ENCODE measurements at regions not wholly inside any gene's neighbourhood (a gene's known extent, or its start where the extent isn't known, plus 50 kb on each side); places are given as distances from the start of the nearest gene placed in this dataset.

- Histone ChIP-seq H3K4me3 (no peak overlapping the region), H3K9me3 (no peaks in the 10 kb centered on the region), H3K27ac (no peak overlapping the region), H3K36me3 (no peaks in the 10 kb centered on the region), H3K27me3 (no peaks in the 10 kb centered on the region), H3K4me1 (no peaks in the 10 kb centered on the region)
- TF ChIP-seq POLR2A (IDR thresholded peaks at IDR 0.05) = no peak
- no peak for TF ChIP-seq POLR2AphosphoS5 (IDR thresholded peaks at IDR 0.05)
- no peak for TF ChIP-seq EP300 (IDR thresholded peaks at IDR 0.05; ENCODE audit: low read depth)
- no peak for TF ChIP-seq CTCF (IDR thresholded peaks at IDR 0.05)
- in situ Hi-C loops (cut with MboI; ENCODE audit: low pct_ligation_motif_present in 1 of 4, low pct_unique_long_range_greater_than_20kb in 1 of 4, low sequenced_read_pairs in 3 of 4) = no loop called here
- WGBS, 2 donors (ENCODE audit: low coverage in 1 of 2) = 20% methylated on average over 1 to 12 of the region's 12 CpGs
- intact Hi-C loops (cut with DNase I; ENCODE audit: low total_unique reads) = no loop called here
- no peak for DNase-seq
These were observed 254.2 kb upstream of the ZNF507 start for GRCh38 chr19:32091241-32091640.

GRCh38 chr19:32097011-32097410 lies 248.4 kb upstream of the ZNF507 start:
- intact Hi-C loops (cut with DNase I; ENCODE audit: low total_unique reads) = no loop called here
- Histone ChIP-seq H3K27me3 (no peaks in the 10 kb centered on the region), H3K9me3 (no peaks in the 10 kb centered on the region), H3K4me1 (no peaks in the 10 kb centered on the region), H3K27ac (no peak overlapping the region), H3K4me3 (no peak overlapping the region), H3K36me3 (no peaks in the 10 kb centered on the region)
- 68 to 83% methylated on average over 1 to 4 of the region's 4 CpGs for WGBS, 2 donors (ENCODE audit: low coverage in 1 of 2)
- DNase-seq = no peak
- no peak for TF ChIP-seq CTCF (IDR thresholded peaks at IDR 0.05)
- TF ChIP-seq POLR2A (IDR thresholded peaks at IDR 0.05) = no peak
- TF ChIP-seq POLR2AphosphoS5 (IDR thresholded peaks at IDR 0.05) = no peak
- TF ChIP-seq EP300 (IDR thresholded peaks at IDR 0.05; ENCODE audit: low read depth) = no peak
- in situ Hi-C loops (cut with MboI; ENCODE audit: low pct_ligation_motif_present in 1 of 4, low pct_unique_long_range_greater_than_20kb in 1 of 4, low sequenced_read_pairs in 3 of 4) = no loop called here

DNA sequence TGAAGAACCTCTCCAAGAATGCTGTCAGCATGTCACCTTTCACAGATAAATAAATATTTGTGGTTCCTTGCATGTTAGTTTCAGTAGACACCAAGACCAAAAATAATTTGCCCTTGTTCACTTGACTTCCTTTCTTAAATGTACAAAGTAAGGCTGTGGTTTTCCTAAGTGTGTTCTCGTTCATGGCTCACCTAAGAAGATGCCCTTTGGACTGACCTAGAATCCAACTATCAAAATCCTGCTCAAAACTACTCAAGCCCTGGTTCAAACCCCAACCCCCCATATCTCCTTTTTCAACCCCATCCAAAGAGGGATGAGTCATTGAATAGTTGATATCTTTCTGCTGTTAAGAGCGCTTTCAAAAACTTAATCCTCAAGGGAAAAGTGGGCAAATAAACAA lies 247.8 kb upstream of the ZNF507 start:
- WGBS, 2 donors (ENCODE audit: low coverage in 1 of 2) = 42 to 48% methylated on average over 2 of the region's 2 CpGs
- no peak overlapping the region for H3K4me3 ChIP-seq
- in situ Hi-C loops (cut with MboI; ENCODE audit: low pct_ligation_motif_present in 1 of 4, low pct_unique_long_range_greater_than_20kb in 1 of 4, low sequenced_read_pairs in 3 of 4) (no loop called here), intact Hi-C loops (cut with DNase I; ENCODE audit: low total_unique reads) (no loop called here)
- H3K9me3 ChIP-seq = no peaks in the 10 kb centered on the region
- TF ChIP-seq EP300 (IDR thresholded peaks at IDR 0.05; ENCODE audit: low read depth) (no peak), POLR2AphosphoS5 (IDR thresholded peaks at IDR 0.05) (no peak), CTCF (IDR thresholded peaks at IDR 0.05) (no peak), POLR2A (IDR thresholded peaks at IDR 0.05) (no peak)
- no peaks in the 10 kb centered on the region for H3K36me3 ChIP-seq
- H3K27ac ChIP-seq = no peak overlapping the region
- no peak for DNase-seq
- no peaks in the 10 kb centered on the region for H3K27me3 ChIP-seq
- no peaks in the 10 kb centered on the region for H3K4me1 ChIP-seq

GRCh38 chr19:32098968-32099367 lies 246.4 kb upstream of the ZNF507 start:
- in situ Hi-C loops (cut with MboI; ENCODE audit: low pct_ligation_motif_present in 1 of 4, low pct_unique_long_range_greater_than_20kb in 1 of 4, low sequenced_read_pairs in 3 of 4) = no loop called here
- no peaks in the 10 kb centered on the region for H3K9me3 ChIP-seq
- TF ChIP-seq EP300 (IDR thresholded peaks at IDR 0.05; ENCODE audit: low read depth) = no peak
- no peak for TF ChIP-seq POLR2AphosphoS5 (IDR thresholded peaks at IDR 0.05)
- TF ChIP-seq CTCF (IDR thresholded peaks at IDR 0.05) = no peak
- intact Hi-C loops (cut with DNase I; ENCODE audit: low total_unique reads) = no loop called here
- H3K36me3 ChIP-seq = no peaks in the 10 kb centered on the region
- 33 to 39% methylated on average over 5 to 6 of the region's 6 CpGs for WGBS, 2 donors (ENCODE audit: low coverage in 1 of 2)
- no peak overlapping the region for H3K4me3 ChIP-seq
- H3K4me1 ChIP-seq = peaks cover 0 to 2% (median 0%) of the 10 kb centered on the region in 4 donors
- H3K27me3 ChIP-seq = no peaks in the 10 kb centered on the region
- no peak overlapping the region for H3K27ac ChIP-seq
- no peak for DNase-seq

Measured in transverse colon (tissue), 4 donors.